H1 (cell line): ENCODE measurements at regions not wholly inside any gene's neighbourhood (a gene's known extent, or its start where the extent isn't known, plus 50 kb on each side); places are given as distances from the start of the nearest gene placed in this dataset.

Experiments used
- CTCF ChIA-PET: fragments of 300-600 bp; sonication (Branson Sonifier 250); formaldehyde crosslinking; loops from one replicate; lab custom pipeline; 2021; ENCODE audit not compliant: partially characterized antibody; lab: Charles Lee
- POLR2A ChIA-PET: fragments of 300-600 bp; sonication (Branson Sonifier 250); formaldehyde crosslinking; loops from one replicate; lab custom pipeline; 2021; ENCODE audit warnings: inconsistent platforms; ENCODE audit not compliant: partially characterized antibody; lab: Charles Lee
- DNase-seq, 2 experiments: peaks; one replicate each; pipeline versions ENCODE4 v3.0.0 to v3.0.0-alpha.2; 2010 to 2022; ENCODE audit warnings: low spot score in 2 of 2, low read depth in 1 of 2, mixed read lengths in 1 of 2
- FAIRE-seq: peaks from 2 replicates; lab custom pipeline; 2011; peaks lifted over from hg19 to GRCh38; lab: Jason Lieb, UNC
- H2AFZ ChIP-seq: 2 replicates; pipeline ENCODE4 v1.8.1; 2012; ENCODE audit warnings: low read length, inconsistent platforms
- H2AK5ac ChIP-seq: 2 replicates; pipeline ENCODE4 v1.6.1; 2013; ENCODE audit warnings: low read depth, low read length
- H2BK120ac ChIP-seq: replicated peaks from 2 replicates; pipeline ENCODE3; 2013; ENCODE audit warnings: low read depth, low read length, inconsistent platforms
- H2BK12ac ChIP-seq: 2 replicates; pipeline ENCODE4 v1.6.1; 2013; ENCODE audit warnings: low read depth, low read length
- H2BK15ac ChIP-seq: 2 replicates; pipeline ENCODE4 v1.6.1; 2013; ENCODE audit warnings: low read length
- H2BK20ac ChIP-seq: 2 replicates; pipeline ENCODE4 v1.6.1; 2013; ENCODE audit warnings: low read length
- H2BK5ac ChIP-seq: 2 replicates; pipeline ENCODE4 v1.6.1; 2013; ENCODE audit warnings: low read depth, low read length
- H3K14ac ChIP-seq: 2 replicates; pipeline ENCODE4 v1.6.1; 2013; ENCODE audit warnings: inconsistent platforms; ENCODE audit not compliant: insufficient read length
- H3K18ac ChIP-seq: 2 replicates; pipeline ENCODE4 v1.6.1; 2013; ENCODE audit warnings: low read length; ENCODE audit errors: extremely low read depth
- H3K23ac ChIP-seq: 2 replicates; pipeline ENCODE4 v1.6.1; 2013; ENCODE audit warnings: inconsistent platforms; ENCODE audit not compliant: insufficient read length
- H3K23me2 ChIP-seq: 2 replicates; pipeline ENCODE4 v1.6.1; 2013; ENCODE audit warnings: low read depth, low read length
- H3K27ac ChIP-seq: 2 replicates; pipeline ENCODE4 v1.6.1; 2011; ENCODE audit warnings: low read depth, low read length, inconsistent platforms
- H3K27me3 ChIP-seq, 4 experiments: replicated peaks in 1 of 4; 1 replicate in 1 of 4; 2 replicates in 3 of 4; pipeline versions ENCODE4 v1.6.1 to v1.8.1; 2011 to 2013; ENCODE audit warnings: low read length in 3 of 4, mild to moderate bottlenecking in 3 of 4, inconsistent platforms in 2 of 4, mixed read lengths in 2 of 4, moderate library complexity in 1 of 4; ENCODE audit not compliant: control insufficient read depth in 3 of 4, insufficient read depth in 3 of 4; ENCODE audit errors: extremely low read depth in 1 of 4
- H3K36me3 ChIP-seq, 4 experiments: 2 replicates each; pipeline versions ENCODE4 v1.6.1 to v1.8.1; 2011 to 2013; ENCODE audit warnings: mild to moderate bottlenecking in 4 of 4, low read length in 3 of 4, moderate library complexity in 2 of 4, control low read depth in 1 of 4, inconsistent platforms in 1 of 4; ENCODE audit not compliant: insufficient read depth in 4 of 4, control insufficient read depth in 2 of 4
- H3K4ac ChIP-seq: replicated peaks from 2 replicates; pipeline ENCODE3; 2013; ENCODE audit warnings: low read length, low read depth, mixed read lengths, inconsistent platforms; ENCODE audit not compliant: insufficient read length
- H3K4me1 ChIP-seq, 4 experiments: replicated peaks in 1 of 4; 1 replicate in 1 of 4; 2 replicates in 3 of 4; pipeline versions ENCODE4 v1.6.1 to v1.8.1; 2011 to 2013; ENCODE audit warnings: low read length in 3 of 4, inconsistent platforms in 2 of 4, mixed read lengths in 1 of 4; ENCODE audit not compliant: insufficient read depth in 4 of 4, control insufficient read depth in 3 of 4
- H3K4me2 ChIP-seq, 2 experiments: 2 replicates each; pipeline versions ENCODE4 v1.6.1 to v1.8.1; 2011 to 2013; ENCODE audit warnings: low read depth in 2 of 2, low read length in 2 of 2, control low read depth in 1 of 2, inconsistent platforms in 1 of 2, mild to moderate bottlenecking in 1 of 2; ENCODE audit not compliant: insufficient read depth in 1 of 2
- H3K4me3 ChIP-seq, 4 experiments: fragments of 200-600, 300-600 bp in 1 of 4; sonication (generic), shearing (Covaris generic), sonication (Bioruptor Twin) in 1 of 4; 2 replicates each; pipeline versions ENCODE4 v1.5.1 to v1.8.1; 2011 to 2016; ENCODE audit warnings: low read length in 4 of 4, low read depth in 3 of 4, control low read depth in 2 of 4, inconsistent platforms in 2 of 4, mild to moderate bottlenecking in 2 of 4, mixed read lengths in 1 of 4, moderate library complexity in 1 of 4; ENCODE audit not compliant: insufficient read depth in 2 of 4; ENCODE audit errors: extremely low read depth in 1 of 4
- H3K56ac ChIP-seq: replicated peaks from 2 replicates; pipeline ENCODE3; 2013; ENCODE audit warnings: low read depth, mild to moderate bottlenecking, mixed read lengths, low read length, inconsistent platforms; ENCODE audit not compliant: insufficient read length
- H3K79me1 ChIP-seq: 2 replicates; pipeline ENCODE4 v1.6.1; 2013; ENCODE audit warnings: low read depth, low read length, control low read depth
- H3K79me2 ChIP-seq, 2 experiments: 2 replicates each; pipeline versions ENCODE4 v1.6.1 to v1.8.1; 2012 to 2013; ENCODE audit warnings: low read length in 2 of 2, mild to moderate bottlenecking in 2 of 2, inconsistent platforms in 1 of 2; ENCODE audit not compliant: insufficient read depth in 2 of 2, control insufficient read depth in 1 of 2
- H3K9ac ChIP-seq, 4 experiments: replicated peaks in 1 of 4; 1 replicate in 1 of 4; 2 replicates in 3 of 4; pipeline versions ENCODE4 v1.6.1 to v1.8.1; 2011 to 2013; ENCODE audit warnings: low read depth in 3 of 4, low read length in 3 of 4, control low read depth in 2 of 4, mild to moderate bottlenecking in 2 of 4, moderate library complexity in 2 of 4, inconsistent platforms in 1 of 4; ENCODE audit errors: extremely low read depth in 1 of 4
- H3K9me3 ChIP-seq, 2 experiments: 2 replicates each; pipeline versions ENCODE4 v1.6.1 to v1.8.1; 2012 to 2013; ENCODE audit warnings: mild to moderate bottlenecking in 2 of 2, moderate library complexity in 2 of 2, control low read depth in 1 of 2, inconsistent platforms in 1 of 2, low read depth in 1 of 2, low read length in 1 of 2, mixed read lengths in 1 of 2; ENCODE audit not compliant: insufficient read depth in 2 of 2
- H4K20me1 ChIP-seq, 2 experiments: replicated peaks in 1 of 2; 2 replicates each; pipeline versions ENCODE3 to v1.8.1; 2011 to 2013; ENCODE audit warnings: inconsistent platforms in 2 of 2, low read length in 2 of 2, mild to moderate bottlenecking in 1 of 2; ENCODE audit not compliant: insufficient read depth in 2 of 2, control insufficient read depth in 1 of 2
- H4K5ac ChIP-seq: 2 replicates; pipeline ENCODE4 v1.6.1; 2013; ENCODE audit warnings: low read length, low read depth, mixed read lengths, inconsistent platforms; ENCODE audit not compliant: insufficient read length
- H4K8ac ChIP-seq: 2 replicates; pipeline ENCODE4 v1.8.0; 2013; ENCODE audit warnings: mild to moderate bottlenecking, moderate library complexity, low read length, inconsistent platforms; ENCODE audit not compliant: insufficient read depth; ENCODE audit errors: extremely low read depth
- H4K91ac ChIP-seq: replicated peaks from 2 replicates; pipeline ENCODE3; 2013; ENCODE audit warnings: low read length, mixed read lengths, inconsistent platforms; ENCODE audit not compliant: insufficient read length
- ASH2L ChIP-seq: fragments of 200-600, 300-600 bp; sonication (generic); IDR thresholded peaks from one replicate; pipeline ENCODE4 v1.7.1; 2017; ENCODE audit warnings: low read length
- BRCA1 ChIP-seq: IDR thresholded peaks from 2 replicates; pipeline ENCODE4 v1.6.1; 2012; ENCODE audit warnings: low read depth, low read length, improper control_type of control experiment
- CREB1 ChIP-seq: IDR thresholded peaks from 2 replicates; pipeline ENCODE4 v1.6.1; 2012; ENCODE audit warnings: inconsistent platforms
- CTBP2 ChIP-seq: IDR thresholded peaks from 2 replicates; pipeline ENCODE4 v1.7.0; 2011; ENCODE audit warnings: borderline replicate concordance, mild to moderate bottlenecking, moderate library complexity, mixed read lengths, low read length; ENCODE audit not compliant: insufficient read depth, insufficient read length
- HDAC6 ChIP-seq: IDR thresholded peaks from one replicate; pipeline ENCODE4 v1.7.1; 2012; ENCODE audit warnings: low read depth, mild to moderate bottlenecking, inconsistent platforms, low read length, moderate library complexity
- KDM4A ChIP-seq: IDR thresholded peaks from one replicate; pipeline ENCODE4 v1.7.1; 2012; ENCODE audit warnings: low read depth, mild to moderate bottlenecking, moderate library complexity, low read length, inconsistent platforms; ENCODE audit not compliant: severe bottlenecking
- MAFK ChIP-seq: IDR thresholded peaks from 2 replicates; pipeline ENCODE4 v1.6.1; 2012; ENCODE audit warnings: low read depth, mild to moderate bottlenecking, improper control_type of control experiment, low read length
- PHF8 ChIP-seq: fragments of 200-600 bp; sonication (generic); conservative IDR thresholded peaks from 2 replicates; pipeline ENCODE4 v1.7.1; 2012; ENCODE audit warnings: low read depth, mild to moderate bottlenecking, inconsistent platforms, low read length, moderate library complexity
- POLR2A ChIP-seq, 2 experiments: IDR thresholded peaks; 1 replicate in 1 of 2; 2 replicates in 1 of 2; pipeline ENCODE4 v1.6.1; 2011; ENCODE audit warnings: low read depth in 2 of 2, low read length in 2 of 2, mild to moderate bottlenecking in 2 of 2; ENCODE audit errors: control extremely low read depth in 1 of 2
- RAD21 ChIP-seq, 2 experiments: IDR thresholded peaks in 1 of 2; conservative IDR thresholded peaks in 1 of 2; 2 replicates each; pipeline ENCODE4 v1.6.1; 2011; ENCODE audit warnings: low read depth in 2 of 2, low read length in 2 of 2, improper control_type of control experiment in 1 of 2, inconsistent platforms in 1 of 2, mild to moderate bottlenecking in 1 of 2, moderate library complexity in 1 of 2
- RBBP5 ChIP-seq: IDR thresholded peaks from 2 replicates; pipeline ENCODE4 v1.7.1; 2012; ENCODE audit warnings: low read depth, mild to moderate bottlenecking, inconsistent platforms, low read length, moderate library complexity, borderline replicate concordance
- RXRA ChIP-seq: IDR thresholded peaks from 2 replicates; pipeline ENCODE4 v1.6.1; 2011; ENCODE audit warnings: low read depth, mild to moderate bottlenecking, low read length, moderate library complexity; ENCODE audit not compliant: insufficient read depth
- TCF12 ChIP-seq: IDR thresholded peaks from 2 replicates; pipeline ENCODE4 v1.6.1; 2011; ENCODE audit warnings: low read depth, mild to moderate bottlenecking, low read length
- YY1 ChIP-seq: IDR thresholded peaks from 2 replicates; pipeline ENCODE4 v1.6.1; 2011; ENCODE audit warnings: low read depth, mild to moderate bottlenecking, low read length
- WGBS, 2 experiments: shearing (Covaris generic) in 1 of 2; methylation state at CpG; one replicate each; pipeline versions ENCODE4 v1.1.6 to v1.1.7; 2013 to 2015; ENCODE audit warnings: low lambda C conversion rate in 2 of 2, mixed read lengths in 2 of 2, inconsistent platforms in 1 of 2, low coverage in 1 of 2, missing lambda C conversion rate in 1 of 2; ENCODE audit not compliant: insufficient replicate concordance in 2 of 2, insufficient coverage in 1 of 2, insufficient read length in 1 of 2; ENCODE audit errors: extremely low coverage in 1 of 2, missing lambda C conversion rate in 1 of 2; 5-methylcytosine and 5-hydroxymethylcytosine counted together
- TF ChIP-seq, protein P1 (sequence below): IDR thresholded peaks from 2 replicates; pipeline ENCODE4 v1.6.1; 2012; ENCODE audit warnings: inconsistent platforms

DNA sequence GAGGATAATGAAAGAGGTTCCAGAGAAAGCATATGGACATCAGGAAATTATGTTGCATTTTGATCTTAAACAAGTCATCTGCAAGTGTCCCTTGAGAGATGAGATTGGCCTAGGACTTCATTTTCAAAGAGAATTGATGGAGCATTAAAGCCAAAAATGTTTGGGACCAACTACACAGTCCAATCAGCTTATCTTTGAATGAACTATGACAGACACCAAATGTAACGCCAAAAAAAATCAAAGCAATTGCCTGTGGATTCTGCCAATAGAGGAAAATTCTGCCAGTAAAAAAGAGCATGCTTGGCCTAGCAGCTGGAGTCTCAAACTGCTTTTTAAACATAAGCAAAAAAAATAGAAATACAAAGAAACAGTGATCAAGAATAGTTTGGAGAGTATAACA, 594.5 kb upstream of the CHAC2 start:
- Histone ChIP-seq H3K9ac (no peak overlapping the region), H2AFZ (no peak overlapping the region), H4K8ac (no peak overlapping the region), H3K23ac (no peak overlapping the region), H3K18ac (no peak overlapping the region), H3K36me3 (no peaks in the 10 kb centered on the region), H3K27ac (no peak overlapping the region), H3K56ac (no peak overlapping the region), H2BK120ac (no peak overlapping the region), H4K91ac (no peak overlapping the region), H3K79me2 (no peaks in the 10 kb centered on the region), H3K23me2 (no peaks in the 10 kb centered on the region), H3K4me1 (no peaks in the 10 kb centered on the region), H4K20me1 (no peaks in the 10 kb centered on the region), H3K4ac (no peak overlapping the region), H3K9me3 (no peaks in the 10 kb centered on the region), H3K4me3 (no peak overlapping the region), H3K4me2 (no peak overlapping the region), H2BK12ac (no peak overlapping the region), H3K14ac (no peak overlapping the region), H3K27me3 (no peaks in the 10 kb centered on the region), H2BK20ac (no peak overlapping the region), H4K5ac (no peak overlapping the region), H2BK5ac (no peak overlapping the region), H3K79me1 (no peaks in the 10 kb centered on the region), H2AK5ac (no peak overlapping the region), H2BK15ac (no peak overlapping the region)
- POLR2A ChIA-PET, result no interaction called here
- 88% methylated on average over 1 of the region's 1 CpG; no CpG with 5 or more reads in 1 of the 2 experiments for WGBS, 2 experiments
- no peak for FAIRE-seq
- no peak for DNase-seq
- CTCF ChIA-PET, result no interaction called here
- no peak for TF ChIP-seq RXRA
- no peak for TF ChIP-seq TCF12
- TF ChIP-seq BRCA1, result no peak
- no peak for TF ChIP-seq RAD21 (IDR thresholded peaks at IDR 0.05 in 1 of 2, conservative IDR thresholded peaks at IDR 0.05 in 1 of 2; ENCODE audit: low read depth in 2 of 2, low read length in 2 of 2)
- TF ChIP-seq, protein P1, sequence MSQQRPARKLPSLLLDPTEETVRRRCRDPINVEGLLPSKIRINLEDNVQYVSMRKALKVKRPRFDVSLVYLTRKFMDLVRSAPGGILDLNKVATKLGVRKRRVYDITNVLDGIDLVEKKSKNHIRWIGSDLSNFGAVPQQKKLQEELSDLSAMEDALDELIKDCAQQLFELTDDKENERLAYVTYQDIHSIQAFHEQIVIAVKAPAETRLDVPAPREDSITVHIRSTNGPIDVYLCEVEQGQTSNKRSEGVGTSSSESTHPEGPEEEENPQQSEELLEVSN, result no peak
- TF ChIP-seq KDM4A, result no peak
- no peak for TF ChIP-seq CREB1
- TF ChIP-seq YY1, result no peak
- TF ChIP-seq RBBP5, result no peak
- TF ChIP-seq HDAC6, result no peak
- TF ChIP-seq POLR2A (IDR thresholded peaks at IDR 0.05; ENCODE audit: control extremely low read depth in 1 of 2, low read depth in 2 of 2, low read length in 2 of 2), result no peak
- TF ChIP-seq CTBP2, result no peak
- TF ChIP-seq PHF8, result no peak
- TF ChIP-seq MAFK, result no peak
- no peak for TF ChIP-seq ASH2L
